GM10266 (cell line): ENCODE measurements at regions not wholly inside any gene's neighbourhood (a gene's known extent, or its start where the extent isn't known, plus 50 kb on each side); places are given as distances from the start of the nearest gene placed in this dataset.

Source experiments
- DNase-seq: peaks from one replicate; pipeline ENCODE4 v3.0.0; 2012; ENCODE audit errors: extremely low spot score
- TF ChIP-seq, protein P1 (sequence below): IDR thresholded peaks from 2 replicates; pipeline ENCODE4 v1.5.1; 2012; ENCODE audit warnings: mild to moderate bottlenecking, low read depth; ENCODE audit not compliant: control insufficient read depth, insufficient read depth; ENCODE audit errors: missing control alignments

DNA sequence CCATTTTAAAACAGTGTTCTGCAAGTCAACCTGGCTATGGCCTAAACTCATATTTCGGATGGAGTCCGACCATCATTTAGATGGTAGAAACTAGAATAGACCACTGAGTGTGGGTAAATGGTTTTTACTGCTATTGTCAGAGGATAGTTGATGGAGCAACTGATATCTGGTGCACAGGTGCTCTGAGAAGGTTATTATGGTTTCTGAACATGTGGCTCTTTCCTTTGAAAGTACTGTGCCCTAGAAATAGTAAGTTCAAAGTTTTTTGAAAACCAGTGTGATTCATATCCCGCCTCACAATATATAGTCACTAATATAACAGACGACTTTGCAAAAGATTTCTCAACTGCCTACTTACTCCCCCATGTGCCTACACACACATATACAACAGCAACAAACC is 64.4 kb upstream of the BTG1 start:
- peak; percentile 13 for DNase-seq
- TF ChIP-seq, protein P1, sequence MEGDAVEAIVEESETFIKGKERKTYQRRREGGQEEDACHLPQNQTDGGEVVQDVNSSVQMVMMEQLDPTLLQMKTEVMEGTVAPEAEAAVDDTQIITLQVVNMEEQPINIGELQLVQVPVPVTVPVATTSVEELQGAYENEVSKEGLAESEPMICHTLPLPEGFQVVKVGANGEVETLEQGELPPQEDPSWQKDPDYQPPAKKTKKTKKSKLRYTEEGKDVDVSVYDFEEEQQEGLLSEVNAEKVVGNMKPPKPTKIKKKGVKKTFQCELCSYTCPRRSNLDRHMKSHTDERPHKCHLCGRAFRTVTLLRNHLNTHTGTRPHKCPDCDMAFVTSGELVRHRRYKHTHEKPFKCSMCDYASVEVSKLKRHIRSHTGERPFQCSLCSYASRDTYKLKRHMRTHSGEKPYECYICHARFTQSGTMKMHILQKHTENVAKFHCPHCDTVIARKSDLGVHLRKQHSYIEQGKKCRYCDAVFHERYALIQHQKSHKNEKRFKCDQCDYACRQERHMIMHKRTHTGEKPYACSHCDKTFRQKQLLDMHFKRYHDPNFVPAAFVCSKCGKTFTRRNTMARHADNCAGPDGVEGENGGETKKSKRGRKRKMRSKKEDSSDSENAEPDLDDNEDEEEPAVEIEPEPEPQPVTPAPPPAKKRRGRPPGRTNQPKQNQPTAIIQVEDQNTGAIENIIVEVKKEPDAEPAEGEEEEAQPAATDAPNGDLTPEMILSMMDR: no peak

DNA sequence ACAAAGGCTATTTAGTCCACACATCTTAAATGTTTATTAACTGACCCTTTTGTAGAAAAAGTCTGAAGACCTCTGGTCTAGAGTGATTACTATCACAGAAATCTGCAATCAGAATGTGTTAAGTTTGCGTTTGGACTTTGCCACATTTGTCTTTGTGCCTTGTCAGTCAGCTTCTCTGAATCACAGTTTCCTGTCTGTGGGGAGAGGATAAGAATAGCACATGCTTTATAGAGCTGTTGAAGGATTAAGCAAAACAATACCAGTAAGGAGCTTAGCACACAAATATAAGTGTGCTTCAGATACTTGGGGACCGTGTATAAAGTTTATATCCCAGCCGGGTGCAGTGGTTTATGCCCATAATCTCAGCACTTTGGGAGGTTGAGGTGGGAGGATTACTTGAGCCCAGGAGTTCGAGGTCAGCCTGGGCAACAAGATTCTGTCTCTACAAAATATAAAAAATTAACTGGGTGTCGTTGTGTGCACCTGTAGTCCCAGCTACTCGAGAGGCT is 63.0 kb upstream of the BTG1 start:
- peak; percentile 43 for DNase-seq

DNA sequence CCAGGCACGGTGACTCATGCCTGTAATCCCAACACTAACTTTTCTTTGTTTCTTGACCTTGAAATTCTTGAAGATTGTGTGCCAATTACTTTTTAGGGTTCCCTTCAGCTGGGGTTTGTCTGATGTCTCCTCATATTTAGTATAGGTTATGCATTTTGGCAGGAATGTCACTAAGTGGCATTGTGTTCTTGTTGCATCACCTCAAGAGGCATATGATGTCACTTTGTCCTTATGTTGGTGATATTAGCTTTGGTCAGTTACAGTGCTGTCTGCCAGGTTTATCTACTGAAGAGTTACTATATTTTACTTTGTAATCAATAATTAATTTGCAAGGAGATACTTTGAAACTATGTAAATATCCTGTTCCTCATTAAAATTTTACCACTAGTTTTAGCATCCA is 61.0 kb upstream of the BTG1 start:
- DNase-seq: no peak
- TF ChIP-seq, protein P1: no peak

More for the DNA sequence above, 63.0 kb upstream of the BTG1 start:
- TF ChIP-seq, protein P1: no peak

DNA sequence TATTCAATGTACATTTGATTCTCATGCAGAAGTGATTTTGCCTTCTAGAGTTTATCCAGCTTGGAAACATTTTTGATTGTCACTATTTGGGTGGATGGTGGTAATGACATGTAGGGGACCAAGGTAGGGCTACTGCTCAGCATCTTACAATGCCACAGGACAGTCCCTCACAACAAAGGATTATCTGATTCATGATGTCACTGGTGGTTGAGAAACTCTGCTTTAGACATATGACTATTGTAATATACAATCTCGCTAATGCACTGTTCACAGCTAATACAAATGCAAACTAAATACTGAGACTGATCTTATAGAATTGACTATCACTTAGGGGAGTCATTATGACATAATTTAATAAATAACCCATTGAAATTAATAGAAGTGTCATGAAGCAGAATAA is 60.4 kb upstream of the BTG1 start:
- TF ChIP-seq, protein P1: no peak

DNA sequence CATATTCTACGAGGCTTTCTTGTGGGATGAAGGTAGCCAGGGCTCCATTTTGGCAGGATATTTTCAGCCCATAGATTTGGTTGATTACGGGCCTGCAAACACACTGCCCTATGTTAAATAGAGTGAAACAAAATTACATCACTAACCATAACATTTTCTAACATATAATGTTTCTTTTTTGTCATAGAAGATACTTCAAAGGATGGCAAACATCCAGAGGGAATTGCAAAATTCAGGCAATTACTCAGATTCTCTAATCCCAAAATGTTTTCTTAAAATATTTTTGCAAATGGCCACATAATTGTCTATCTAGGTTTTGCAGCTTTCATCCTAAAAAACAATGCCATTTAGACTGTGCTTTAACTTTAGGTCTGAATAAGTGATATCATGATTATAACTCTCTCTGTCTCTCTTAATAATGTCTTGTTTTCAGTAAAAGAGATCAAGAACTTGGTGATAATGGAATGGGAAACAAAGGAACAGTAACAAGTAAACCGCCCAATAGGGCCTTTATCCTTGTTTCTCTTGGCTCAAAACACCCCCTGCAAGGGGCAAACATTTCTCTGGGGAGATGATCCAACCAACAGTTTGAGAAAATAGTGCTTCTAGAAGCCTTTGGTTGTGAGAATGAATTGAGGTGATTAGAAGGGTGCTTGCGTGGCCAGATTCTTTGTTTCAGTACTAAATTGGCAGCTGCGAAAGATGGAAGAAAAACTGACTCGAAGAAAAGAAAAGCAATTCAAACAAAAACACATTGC is 54.4 kb upstream of the BTG1 start:
- no peak for DNase-seq

More for the DNA sequence above, 60.4 kb upstream of the BTG1 start:
- DNase-seq: no peak

DNA sequence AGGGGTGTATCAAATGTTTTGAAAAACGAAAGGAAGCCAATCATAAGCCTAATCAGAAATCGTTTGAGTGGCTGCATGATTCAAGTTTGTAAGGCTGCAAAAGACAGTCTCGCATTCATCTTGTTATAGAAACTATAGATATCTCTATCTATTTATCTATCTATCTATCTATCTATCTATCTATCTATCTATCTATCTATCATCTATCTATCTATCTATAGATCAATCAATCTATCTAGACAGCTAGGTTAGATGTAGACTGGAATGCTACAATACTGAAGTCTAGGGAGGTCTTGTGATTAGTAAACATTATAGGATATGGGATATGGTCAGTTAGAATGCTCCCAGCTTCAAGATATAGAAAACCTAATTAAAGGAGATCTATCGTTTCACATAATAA is 52.2 kb upstream of the BTG1 start:
- TF ChIP-seq, protein P1: no peak
- no peak for DNase-seq

More for the DNA sequence above, 54.4 kb upstream of the BTG1 start:
- TF ChIP-seq, protein P1: no peak

DNA sequence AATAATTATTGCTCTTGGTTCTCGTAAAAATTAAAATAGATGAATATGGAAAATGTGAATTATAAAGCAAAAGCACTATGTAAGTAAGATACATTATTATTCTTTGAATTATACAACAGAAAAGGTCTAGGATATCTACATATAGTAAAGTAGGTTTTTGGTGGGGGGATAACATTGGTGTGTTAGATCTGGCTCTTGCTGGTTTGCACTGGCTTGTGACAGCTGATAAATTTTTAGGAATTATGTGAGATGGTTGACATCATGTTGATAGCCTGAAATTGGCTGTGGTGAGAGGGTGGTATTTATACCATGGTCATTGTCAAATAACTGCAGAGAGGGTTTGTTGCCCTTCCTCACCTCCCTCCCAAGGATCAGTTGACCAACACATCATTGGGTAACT is 50.7 kb upstream of the BTG1 start:
- no peak for DNase-seq
- TF ChIP-seq, protein P1: no peak
